ENCODE measurements at regions not wholly inside any gene's neighbourhood (a gene's known extent, or its start where the extent isn't known, plus 50 kb on each side); places are given as distances from the start of the nearest gene placed in this dataset.
"Not testable (repeated sequence)": the region's sequence is repeated elsewhere in the genome, so short reads cannot be mapped to it uniquely, and the experiment has no call there.

- peaks cover 1% of the 10 kb centered on the region; the same call in 1 of the 2 replicates for H3K4me1 ChIP-seq (ENCODE audit: control insufficient read depth, insufficient read depth, low read length)
- no peak overlapping the region for H3K27ac ChIP-seq (ENCODE audit: low read length)
- no peaks in the 10 kb centered on the region for H3K36me3 ChIP-seq (ENCODE audit: control insufficient read depth, insufficient read depth, low read length)
- no peaks in the 10 kb centered on the region; the same call in 1 of the 2 replicates for H3K9me3 ChIP-seq (ENCODE audit: control insufficient read depth, insufficient read depth, low read length)
- H3K4me3 ChIP-seq (ENCODE audit: low read length), result no peak overlapping the region
- no peak for DNase-seq (ENCODE audit: low read depth, low spot score)
- no peaks in the 10 kb centered on the region for H3K27me3 ChIP-seq (ENCODE audit: control insufficient read depth, insufficient read depth, low read length)
Measured at GRCh38 chr5:94064025-94064424, 322.6 kb upstream of the POU5F2 start.

- no peaks in the 10 kb centered on the region for H3K27me3 ChIP-seq (ENCODE audit: control insufficient read depth, insufficient read depth, low read length)
- no peak for DNase-seq (ENCODE audit: low read depth, low spot score)
- no CpG with 5 or more reads among the region's 2 CpGs for WGBS (ENCODE audit: insufficient coverage, insufficient read length)
- H3K27ac ChIP-seq (ENCODE audit: low read length), result no peak overlapping the region
- no peaks in the 10 kb centered on the region for H3K4me1 ChIP-seq (ENCODE audit: control insufficient read depth, insufficient read depth, low read length)
- no peaks in the 10 kb centered on the region for H3K9me3 ChIP-seq (ENCODE audit: control insufficient read depth, insufficient read depth, low read length)
- H3K36me3 ChIP-seq (ENCODE audit: control insufficient read depth, insufficient read depth, low read length), result no peaks in the 10 kb centered on the region
- no peak overlapping the region for H3K4me3 ChIP-seq (ENCODE audit: low read length)
Measured at GRCh38 chr5:94057655-94058054, 316.3 kb upstream of the POU5F2 start.

GRCh38 chr5:94057217-94057616 is 315.8 kb upstream of the POU5F2 start:
- WGBS (ENCODE audit: insufficient coverage, insufficient read length), result no CpG with 5 or more reads among the region's 1 CpG
- H3K4me3 ChIP-seq (ENCODE audit: low read length), result no peak overlapping the region

DNA sequence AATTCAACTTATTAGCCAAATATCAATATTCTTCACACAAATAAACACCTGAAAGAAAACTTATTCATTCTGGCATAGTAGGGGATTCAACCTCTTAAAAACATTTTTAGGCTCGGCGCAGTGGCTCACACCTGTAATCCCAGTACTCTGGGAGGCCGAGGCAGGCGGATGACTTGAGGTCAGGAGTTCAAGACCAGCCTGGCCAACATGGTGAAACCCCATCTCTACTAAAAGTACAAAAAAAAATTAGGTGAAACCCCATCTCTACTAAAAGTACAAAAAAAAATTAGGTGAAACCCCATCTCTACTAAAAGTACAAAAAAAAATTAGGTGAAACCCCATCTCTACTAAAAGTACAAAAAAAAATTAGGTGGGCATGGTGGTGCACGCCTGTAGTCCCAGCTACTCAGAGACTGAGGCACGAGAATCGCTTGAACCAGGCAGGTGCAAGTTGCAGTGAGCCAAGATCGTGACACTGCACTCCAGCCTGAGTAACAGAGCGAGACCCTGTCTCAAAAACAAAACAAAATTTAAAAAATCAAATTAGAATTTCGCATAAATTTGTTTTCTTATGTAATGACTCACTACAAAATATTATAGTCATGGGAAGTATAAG is 308.0 kb upstream of the POU5F2 start:
- H3K4me1 ChIP-seq (ENCODE audit: control insufficient read depth, insufficient read depth, low read length); DNase-seq (ENCODE audit: low read depth, low spot score); H3K36me3 ChIP-seq (ENCODE audit: control insufficient read depth, insufficient read depth, low read length); H3K27ac ChIP-seq (ENCODE audit: low read length); H3K9me3 ChIP-seq (ENCODE audit: control insufficient read depth, insufficient read depth, low read length); H3K4me3 ChIP-seq (ENCODE audit: low read length); H3K27me3 ChIP-seq (ENCODE audit: control insufficient read depth, insufficient read depth, low read length): not testable (repeated sequence)
- WGBS (ENCODE audit: insufficient coverage, insufficient read length), result no CpG with 5 or more reads among the region's 10 CpGs

More at GRCh38 chr5:94057217-94057616, 315.8 kb upstream of the POU5F2 start:
- no peaks in the 10 kb centered on the region for H3K36me3 ChIP-seq (ENCODE audit: control insufficient read depth, insufficient read depth, low read length)
- H3K4me1 ChIP-seq (ENCODE audit: control insufficient read depth, insufficient read depth, low read length), result no peaks in the 10 kb centered on the region
- H3K27ac ChIP-seq (ENCODE audit: low read length), result no peak overlapping the region
- no peaks in the 10 kb centered on the region for H3K9me3 ChIP-seq (ENCODE audit: control insufficient read depth, insufficient read depth, low read length)
- DNase-seq (ENCODE audit: low read depth, low spot score), result no peak
- H3K27me3 ChIP-seq (ENCODE audit: control insufficient read depth, insufficient read depth, low read length), result no peaks in the 10 kb centered on the region

- H3K4me1 ChIP-seq (ENCODE audit: control insufficient read depth, insufficient read depth, low read length), result no peaks in the 10 kb centered on the region; the same call in 1 of the 2 replicates
- no peak overlapping the region for H3K4me3 ChIP-seq (ENCODE audit: low read length)
- no peaks in the 10 kb centered on the region for H3K9me3 ChIP-seq (ENCODE audit: control insufficient read depth, insufficient read depth, low read length)
- H3K36me3 ChIP-seq (ENCODE audit: control insufficient read depth, insufficient read depth, low read length), result no peaks in the 10 kb centered on the region
- H3K27me3 ChIP-seq (ENCODE audit: control insufficient read depth, insufficient read depth, low read length), result no peaks in the 10 kb centered on the region
- H3K27ac ChIP-seq (ENCODE audit: low read length), result no peak overlapping the region
- no peak for DNase-seq (ENCODE audit: low read depth, low spot score)
- no CpG with 5 or more reads among the region's 6 CpGs for WGBS (ENCODE audit: insufficient coverage, insufficient read length)
Measured at GRCh38 chr5:94045839-94046782, 304.7 kb upstream of the POU5F2 start.

DNA sequence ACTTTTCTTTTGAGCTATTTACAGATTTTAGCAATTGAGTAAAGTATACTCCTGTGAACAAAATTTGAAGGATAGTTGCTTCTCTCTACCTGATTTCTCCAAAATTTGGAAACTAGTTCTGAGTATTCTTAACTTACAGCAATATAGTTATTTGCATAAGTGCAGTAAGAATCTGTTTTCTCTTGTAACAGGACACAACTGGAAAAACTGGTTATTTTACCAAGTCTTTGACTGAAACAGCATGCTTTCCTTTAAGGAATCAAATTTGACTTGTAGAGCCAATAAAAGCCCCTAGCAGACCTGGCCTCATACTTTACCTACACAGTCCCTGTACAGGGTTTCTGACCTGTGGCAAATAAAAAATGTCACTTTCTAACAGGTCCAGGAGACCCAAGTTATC is 301.9 kb upstream of the POU5F2 start:
- Histone ChIP-seq H3K9me3 (ENCODE audit: control insufficient read depth, insufficient read depth, low read length) (no peaks in the 10 kb centered on the region), H3K27ac (ENCODE audit: low read length) (no peak overlapping the region), H3K4me1 (ENCODE audit: control insufficient read depth, insufficient read depth, low read length) (no peaks in the 10 kb centered on the region; the same call in 1 of the 2 replicates), H3K4me3 (ENCODE audit: low read length) (no peak overlapping the region), H3K27me3 (ENCODE audit: control insufficient read depth, insufficient read depth, low read length) (no peaks in the 10 kb centered on the region), H3K36me3 (ENCODE audit: control insufficient read depth, insufficient read depth, low read length) (no peaks in the 10 kb centered on the region)
- no peak for DNase-seq (ENCODE audit: low read depth, low spot score)

DNA sequence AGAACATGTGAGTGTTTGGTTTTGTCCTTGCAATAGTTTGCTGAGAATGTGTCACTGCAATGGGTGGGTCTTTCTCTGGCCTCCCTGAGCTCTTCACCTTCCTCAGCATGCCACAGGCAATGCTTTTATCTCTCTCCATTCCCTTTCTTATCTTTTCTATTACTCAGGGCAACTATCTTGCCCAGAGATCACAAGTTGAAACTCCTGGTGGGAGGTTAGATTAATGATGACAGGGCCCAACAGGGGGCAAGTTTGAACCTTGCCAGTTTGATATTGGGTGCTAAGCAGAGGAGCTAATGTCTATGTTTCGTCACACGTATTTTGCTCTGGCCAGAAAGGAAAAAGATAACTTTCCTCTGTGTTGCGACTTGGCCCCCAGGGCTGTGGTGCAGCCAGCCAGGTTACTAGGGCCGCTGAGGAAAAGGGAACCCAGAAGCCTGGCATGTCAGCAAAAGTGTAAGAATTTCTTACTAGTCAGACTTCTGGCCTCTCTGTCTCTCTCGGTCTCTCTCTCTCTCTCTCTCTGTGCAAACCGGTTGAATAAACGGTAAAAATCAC is 299.3 kb upstream of the POU5F2 start:
- Histone ChIP-seq H3K27me3 (ENCODE audit: control insufficient read depth, insufficient read depth, low read length) (no peaks in the 10 kb centered on the region), H3K27ac (ENCODE audit: low read length) (no peak overlapping the region), H3K9me3 (ENCODE audit: control insufficient read depth, insufficient read depth, low read length) (no peaks in the 10 kb centered on the region), H3K4me1 (ENCODE audit: control insufficient read depth, insufficient read depth, low read length) (no peaks in the 10 kb centered on the region; the same call in 1 of the 2 replicates), H3K4me3 (ENCODE audit: low read length) (no peak overlapping the region), H3K36me3 (ENCODE audit: control insufficient read depth, insufficient read depth, low read length) (no peaks in the 10 kb centered on the region)
- no CpG with 5 or more reads among the region's 7 CpGs for WGBS (ENCODE audit: insufficient coverage, insufficient read length)
- no peak for DNase-seq (ENCODE audit: low read depth, low spot score)

- DNase-seq (ENCODE audit: low read depth, low spot score), result no peak
- Histone ChIP-seq H3K36me3 (ENCODE audit: control insufficient read depth, insufficient read depth, low read length) (no peaks in the 10 kb centered on the region), H3K4me1 (ENCODE audit: control insufficient read depth, insufficient read depth, low read length) (no peaks in the 10 kb centered on the region; the same call in 1 of the 2 replicates)
Measured at GRCh38 chr5:94039101-94039500, 297.7 kb upstream of the POU5F2 start.

GRCh38 chr5:94031631-94032030 is 290.2 kb upstream of the POU5F2 start:
- DNase-seq (ENCODE audit: low read depth, low spot score), result no peak

More at GRCh38 chr5:94039101-94039500, 297.7 kb upstream of the POU5F2 start:
- Histone ChIP-seq H3K27me3 (ENCODE audit: control insufficient read depth, insufficient read depth, low read length) (no peaks in the 10 kb centered on the region), H3K27ac (ENCODE audit: low read length) (no peak overlapping the region), H3K9me3 (ENCODE audit: control insufficient read depth, insufficient read depth, low read length) (no peaks in the 10 kb centered on the region), H3K4me3 (ENCODE audit: low read length) (no peak overlapping the region)

GRCh38 chr5:94028001-94028400 is 286.6 kb upstream of the POU5F2 start:
- Histone ChIP-seq H3K9me3 (ENCODE audit: control insufficient read depth, insufficient read depth, low read length) (no peaks in the 10 kb centered on the region), H3K4me3 (ENCODE audit: low read length) (no peak overlapping the region), H3K4me1 (ENCODE audit: control insufficient read depth, insufficient read depth, low read length) (no peaks in the 10 kb centered on the region), H3K27ac (ENCODE audit: low read length) (no peak overlapping the region), H3K27me3 (ENCODE audit: control insufficient read depth, insufficient read depth, low read length) (no peaks in the 10 kb centered on the region), H3K36me3 (ENCODE audit: control insufficient read depth, insufficient read depth, low read length) (no peaks in the 10 kb centered on the region)
- no peak for DNase-seq (ENCODE audit: low read depth, low spot score)
- no CpG with 5 or more reads among the region's 1 CpG for WGBS (ENCODE audit: insufficient coverage, insufficient read length)

More at GRCh38 chr5:94031631-94032030, 290.2 kb upstream of the POU5F2 start:
- no peaks in the 10 kb centered on the region for H3K4me1 ChIP-seq (ENCODE audit: control insufficient read depth, insufficient read depth, low read length)
- H3K27me3 ChIP-seq (ENCODE audit: control insufficient read depth, insufficient read depth, low read length), result no peaks in the 10 kb centered on the region
- H3K9me3 ChIP-seq (ENCODE audit: control insufficient read depth, insufficient read depth, low read length), result no peaks in the 10 kb centered on the region
- no peaks in the 10 kb centered on the region for H3K36me3 ChIP-seq (ENCODE audit: control insufficient read depth, insufficient read depth, low read length)
- no peak overlapping the region for H3K4me3 ChIP-seq (ENCODE audit: low read length)
- no peak overlapping the region for H3K27ac ChIP-seq (ENCODE audit: low read length)

Data from iPS DF 6.9 (cell line).